ENCODE measurements at regions not wholly inside any gene's neighbourhood (a gene's known extent, or its start where the extent isn't known, plus 50 kb on each side); places are given as distances from the start of the nearest gene placed in this dataset.

DNA sequence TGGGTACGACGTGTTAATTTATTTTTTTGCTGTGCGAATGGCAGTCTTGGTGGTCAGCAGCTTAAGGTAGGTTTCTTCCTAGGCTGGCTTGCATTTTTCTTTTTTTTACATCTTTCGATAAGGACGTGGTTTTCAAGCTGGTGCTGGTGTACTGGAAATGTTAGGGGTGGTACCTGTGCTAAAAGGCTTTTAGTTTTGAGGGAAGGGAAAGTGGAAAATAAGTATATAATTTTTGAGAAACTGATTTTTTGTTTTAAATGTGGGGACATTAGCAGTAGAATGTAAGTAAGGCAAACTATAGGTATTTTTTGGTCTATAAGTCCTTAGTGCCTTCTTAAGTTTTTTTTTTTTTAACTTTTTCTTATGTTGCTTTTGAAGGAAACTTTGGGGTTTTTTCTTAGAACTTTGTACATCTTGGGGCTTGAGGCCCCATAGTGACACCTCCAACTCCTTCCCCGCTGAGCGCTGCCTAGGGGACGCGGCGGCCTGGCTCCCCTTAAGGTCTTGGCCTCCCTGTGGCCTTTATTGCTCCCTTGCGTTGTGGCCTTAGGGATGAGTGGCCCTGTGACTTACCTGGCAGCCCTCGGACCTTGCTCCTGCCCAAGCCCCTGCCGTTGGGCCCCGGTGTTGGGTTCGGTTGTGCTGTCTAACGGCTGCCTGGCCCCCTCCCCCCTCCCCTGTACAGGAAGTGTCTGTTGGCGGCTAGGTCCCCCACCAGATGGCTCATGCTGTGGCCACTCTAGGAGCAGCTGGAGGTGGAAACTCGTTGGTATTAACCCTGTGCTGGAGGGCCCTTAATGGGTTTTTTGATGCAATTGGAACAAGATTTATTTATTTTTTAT lies 88.0 kb upstream of the RPRML start:
- TF ChIP-seq GABPA (IDR thresholded peaks at IDR 0.05; ENCODE audit: low read depth), result peak; percentile 82
- TF ChIP-seq CTCF (IDR thresholded peaks at IDR 0.05; ENCODE audit: insufficient read depth, low read length), result no peak
